ENCODE measurements at regions not wholly inside any gene's neighbourhood (a gene's known extent, or its start where the extent isn't known, plus 50 kb on each side); places are given as distances from the start of the nearest gene placed in this dataset.

GRCh38 chr12:53824001-53824712, 72.4 kb upstream of the CISTR start:
- peaks cover 29% of the 10 kb centered on the region for H3K27me3 Mint-ChIP-seq
- no peaks in the 10 kb centered on the region for H3K9me3 Mint-ChIP-seq
- ATAC-seq (ENCODE audit: low read depth) (no peak), DNase-seq (no peak)
- H3K4me1 Mint-ChIP-seq, result no peaks in the 10 kb centered on the region
- POLR2A ChIA-PET, result no interaction called here
- no peak overlapping the region for H3K4me3 Mint-ChIP-seq
- no peaks in the 10 kb centered on the region for H3K36me3 Mint-ChIP-seq
- H3K27ac Mint-ChIP-seq, result no peak overlapping the region

- ATAC-seq (ENCODE audit: low read depth) (no peak), DNase-seq (no peak)
- Mint-ChIP-seq H3K4me3 (no peak overlapping the region), H3K27ac (no peak overlapping the region), H3K4me1 (no peaks in the 10 kb centered on the region), H3K9me3 (no peaks in the 10 kb centered on the region), H3K27me3 (peaks cover 24% of the 10 kb centered on the region), H3K36me3 (no peaks in the 10 kb centered on the region)
- POLR2A ChIA-PET, result no interaction called here
Measured at GRCh38 chr12:53825246-53826081, 73.7 kb upstream of the CISTR start.

DNA sequence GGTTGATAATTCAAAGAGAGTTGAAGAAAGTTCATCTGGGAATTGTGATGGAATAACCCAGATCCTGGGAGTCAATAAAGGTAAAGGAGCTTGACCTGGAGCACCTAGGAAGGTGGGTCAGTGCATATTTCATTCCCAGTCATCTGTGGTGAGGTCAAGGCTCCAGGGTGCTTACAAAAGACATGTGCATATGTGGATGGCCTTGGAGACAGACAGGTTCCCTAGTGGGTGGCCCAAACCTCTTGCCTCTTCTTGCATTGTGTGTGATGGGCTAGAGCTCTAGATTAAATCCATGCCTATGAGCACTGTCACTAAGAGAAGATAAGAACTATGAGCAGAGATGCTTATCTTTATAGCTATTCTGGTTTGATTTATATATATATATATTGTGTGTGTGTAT, 75.5 kb upstream of the CISTR start:
- peaks cover 29% of the 10 kb centered on the region for H3K27me3 Mint-ChIP-seq
- H3K4me1 Mint-ChIP-seq, result no peaks in the 10 kb centered on the region
- no peak overlapping the region for H3K4me3 Mint-ChIP-seq
- H3K36me3 Mint-ChIP-seq, result no peaks in the 10 kb centered on the region
- no peak overlapping the region for H3K27ac Mint-ChIP-seq
- no peak for ATAC-seq (ENCODE audit: low read depth)
- no peaks in the 10 kb centered on the region for H3K9me3 Mint-ChIP-seq
- POLR2A ChIA-PET, result no interaction called here
- DNase-seq, result no peak

DNA sequence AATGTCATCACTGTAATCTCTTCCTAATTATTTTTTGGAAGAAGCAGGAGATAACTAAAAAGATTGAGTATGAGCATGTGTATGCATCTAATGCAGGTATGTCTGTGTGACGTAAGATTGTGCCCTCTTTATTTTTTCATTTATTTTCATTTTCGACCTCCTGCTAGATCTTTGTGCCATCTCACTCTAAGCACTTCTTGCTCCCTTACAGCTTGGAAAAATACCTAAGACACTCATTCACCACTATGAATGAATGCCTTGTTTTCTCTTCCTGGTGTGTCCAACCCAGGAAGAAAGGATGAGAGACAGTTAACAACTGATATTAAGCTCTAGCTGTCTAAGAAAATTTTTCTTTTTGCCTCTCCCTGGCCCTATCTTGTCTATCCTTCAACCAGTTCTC, 76.8 kb upstream of the CISTR start:
- no peaks in the 10 kb centered on the region for H3K4me1 Mint-ChIP-seq
- no peak for DNase-seq
- H3K27ac Mint-ChIP-seq, result no peak overlapping the region
- peaks cover 33% of the 10 kb centered on the region for H3K27me3 Mint-ChIP-seq
- no peaks in the 10 kb centered on the region for H3K36me3 Mint-ChIP-seq
- no peak overlapping the region for H3K4me3 Mint-ChIP-seq
- no peak for ATAC-seq (ENCODE audit: low read depth)
- POLR2A ChIA-PET, result no interaction called here
- no peaks in the 10 kb centered on the region for H3K9me3 Mint-ChIP-seq

- DNase-seq, result no peak
- Mint-ChIP-seq H3K4me3 (no peak overlapping the region), H3K36me3 (no peaks in the 10 kb centered on the region), H3K9me3 (no peaks in the 10 kb centered on the region), H3K27ac (no peak overlapping the region), H3K27me3 (peaks cover 35% of the 10 kb centered on the region), H3K4me1 (no peaks in the 10 kb centered on the region)
- POLR2A ChIA-PET, result no interaction called here
- ATAC-seq (ENCODE audit: low read depth), result no peak
Measured at GRCh38 chr12:53829130-53829819, 77.5 kb upstream of the CISTR start.

DNA sequence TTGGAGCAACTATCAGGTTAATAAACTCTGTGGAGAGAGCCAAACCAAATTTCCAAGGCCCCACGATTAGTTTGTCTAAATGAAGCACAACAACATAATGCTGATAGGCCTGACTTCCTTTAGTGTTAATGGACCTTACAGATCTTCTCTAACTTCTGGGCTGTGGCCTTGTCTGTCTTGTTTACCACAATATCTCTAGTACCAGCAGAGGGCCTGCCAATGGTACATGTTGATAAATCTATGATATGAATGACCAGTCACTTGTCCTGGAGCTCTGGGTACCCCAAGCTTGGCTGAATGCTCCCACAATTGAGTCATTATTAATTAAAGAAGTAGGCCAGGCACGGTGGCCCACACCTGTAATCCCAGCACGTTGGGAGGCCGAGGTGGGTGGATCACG, 78.9 kb upstream of the CISTR start:
- Mint-ChIP-seq H3K27me3 (peaks cover 41% of the 10 kb centered on the region), H3K36me3 (no peaks in the 10 kb centered on the region), H3K4me3 (no peak overlapping the region), H3K27ac (no peak overlapping the region), H3K9me3 (no peaks in the 10 kb centered on the region), H3K4me1 (no peaks in the 10 kb centered on the region)
- no peak for ATAC-seq (ENCODE audit: low read depth)
- DNase-seq, result no peak
- POLR2A ChIA-PET, result no interaction called here

DNA sequence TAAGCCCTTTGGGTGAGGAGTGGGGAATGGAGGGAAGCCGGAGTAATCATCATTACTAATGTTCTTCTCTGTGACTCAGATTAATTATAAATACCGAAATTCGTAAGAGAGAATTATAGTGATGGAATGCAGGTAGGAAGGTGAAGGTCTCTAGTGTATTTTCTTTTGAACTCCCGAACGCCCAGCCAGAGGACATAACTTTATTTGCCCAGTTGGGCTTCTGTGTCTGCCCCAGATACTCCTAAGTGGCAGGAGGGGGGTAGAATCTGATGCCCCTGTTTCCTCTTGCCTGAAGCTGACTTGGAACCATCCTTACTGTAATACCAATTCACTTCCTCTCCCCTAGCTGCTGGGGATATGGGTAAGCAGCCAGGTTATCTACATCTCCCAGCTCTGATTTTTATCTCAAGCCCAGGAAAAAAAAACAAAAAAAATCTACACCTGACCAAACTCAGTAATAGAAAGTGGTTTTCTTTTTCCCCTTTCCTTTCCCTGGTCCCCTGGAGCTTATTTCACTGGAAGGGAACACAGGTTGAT, 84.4 kb upstream of the CISTR start:
- ATAC-seq (ENCODE audit: low read depth), result no peak
- POLR2A ChIA-PET, result no interaction called here
- H3K27me3 Mint-ChIP-seq, result peaks cover 59% of the 10 kb centered on the region

GRCh38 chr12:53838978-53839377, 87.2 kb upstream of the CISTR start:
- no peaks in the 10 kb centered on the region for H3K9me3 Mint-ChIP-seq
- H3K4me3 Mint-ChIP-seq, result no peak overlapping the region
- peaks cover 53% of the 10 kb centered on the region for H3K27me3 Mint-ChIP-seq
- no peak for DNase-seq
- POLR2A ChIA-PET, result no interaction called here
- no peak for ATAC-seq (ENCODE audit: low read depth)
- no peaks in the 10 kb centered on the region for H3K36me3 Mint-ChIP-seq
- H3K4me1 Mint-ChIP-seq, result no peaks in the 10 kb centered on the region
- H3K27ac Mint-ChIP-seq, result no peak overlapping the region

More for the DNA sequence above, 84.4 kb upstream of the CISTR start:
- Mint-ChIP-seq H3K36me3 (no peaks in the 10 kb centered on the region), H3K4me3 (no peak overlapping the region), H3K27ac (no peak overlapping the region), H3K4me1 (no peaks in the 10 kb centered on the region), H3K9me3 (no peaks in the 10 kb centered on the region)
- no peak for DNase-seq

GRCh38 chr12:53840316-53840715, 88.5 kb upstream of the CISTR start:
- POLR2A ChIA-PET, result no interaction called here
- H3K4me1 Mint-ChIP-seq, result no peaks in the 10 kb centered on the region
- H3K27ac Mint-ChIP-seq, result no peak overlapping the region
- H3K27me3 Mint-ChIP-seq, result peaks cover 48% of the 10 kb centered on the region
- H3K4me3 Mint-ChIP-seq, result no peak overlapping the region
- ATAC-seq (ENCODE audit: low read depth), result no peak
- no peaks in the 10 kb centered on the region for H3K36me3 Mint-ChIP-seq
- no peaks in the 10 kb centered on the region for H3K9me3 Mint-ChIP-seq
- no peak for DNase-seq

DNA sequence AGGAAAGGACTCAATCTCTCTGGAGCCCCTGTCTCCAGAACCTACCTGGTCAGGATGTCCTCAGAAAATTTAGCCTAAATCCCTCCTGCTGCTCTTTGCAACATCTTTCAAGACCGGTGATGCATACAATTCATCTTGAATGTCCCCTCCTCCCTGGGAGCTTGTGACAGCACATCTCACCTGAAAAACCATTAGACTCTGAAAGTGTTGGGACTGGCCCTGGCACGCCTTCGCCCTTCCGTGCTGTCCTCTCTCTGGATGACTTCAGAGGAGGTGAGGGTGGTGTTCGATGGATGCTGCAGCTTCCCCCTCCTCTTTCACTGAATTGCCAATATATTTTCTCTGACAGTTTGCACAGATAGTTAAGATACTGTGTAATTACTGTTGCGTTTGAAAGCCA, 90.9 kb upstream of the CISTR start:
- H3K36me3 Mint-ChIP-seq, result no peaks in the 10 kb centered on the region
- no peak overlapping the region for H3K4me3 Mint-ChIP-seq
- peaks cover 38% of the 10 kb centered on the region for H3K27me3 Mint-ChIP-seq
- no peaks in the 10 kb centered on the region for H3K4me1 Mint-ChIP-seq
- H3K27ac Mint-ChIP-seq, result no peak overlapping the region
- no peaks in the 10 kb centered on the region for H3K9me3 Mint-ChIP-seq
- no peak for DNase-seq
- POLR2A ChIA-PET, result no interaction called here
- ATAC-seq (ENCODE audit: low read depth), result no peak

DNA sequence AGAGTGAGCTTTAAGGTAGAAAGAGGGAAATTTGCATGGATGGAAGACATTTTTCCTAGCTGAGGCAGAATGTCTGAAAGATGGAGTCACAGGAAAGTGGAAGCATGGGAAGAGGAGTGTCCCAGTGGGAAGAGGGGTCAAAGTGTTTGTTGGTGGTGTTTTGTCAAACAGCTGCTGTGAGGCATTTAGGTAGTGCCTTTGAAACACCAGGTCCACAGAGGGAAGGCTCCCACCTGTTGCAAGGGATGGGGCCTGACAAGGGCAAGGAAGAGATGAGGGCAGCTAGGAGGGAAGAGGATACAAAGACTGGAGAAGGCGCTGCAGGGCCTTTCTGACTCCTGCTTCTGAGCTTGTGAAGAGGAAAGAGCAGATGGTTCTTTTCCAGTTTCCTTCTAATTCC, 91.8 kb upstream of the CISTR start:
- H3K27me3 Mint-ChIP-seq, result peaks cover 40% of the 10 kb centered on the region
- no peaks in the 10 kb centered on the region for H3K36me3 Mint-ChIP-seq
- ATAC-seq (ENCODE audit: low read depth), result no peak
- DNase-seq, result no peak
- no peak overlapping the region for H3K4me3 Mint-ChIP-seq
- H3K4me1 Mint-ChIP-seq, result no peaks in the 10 kb centered on the region
- POLR2A ChIA-PET, result no interaction called here
- no peak overlapping the region for H3K27ac Mint-ChIP-seq
- no peaks in the 10 kb centered on the region for H3K9me3 Mint-ChIP-seq

DNA sequence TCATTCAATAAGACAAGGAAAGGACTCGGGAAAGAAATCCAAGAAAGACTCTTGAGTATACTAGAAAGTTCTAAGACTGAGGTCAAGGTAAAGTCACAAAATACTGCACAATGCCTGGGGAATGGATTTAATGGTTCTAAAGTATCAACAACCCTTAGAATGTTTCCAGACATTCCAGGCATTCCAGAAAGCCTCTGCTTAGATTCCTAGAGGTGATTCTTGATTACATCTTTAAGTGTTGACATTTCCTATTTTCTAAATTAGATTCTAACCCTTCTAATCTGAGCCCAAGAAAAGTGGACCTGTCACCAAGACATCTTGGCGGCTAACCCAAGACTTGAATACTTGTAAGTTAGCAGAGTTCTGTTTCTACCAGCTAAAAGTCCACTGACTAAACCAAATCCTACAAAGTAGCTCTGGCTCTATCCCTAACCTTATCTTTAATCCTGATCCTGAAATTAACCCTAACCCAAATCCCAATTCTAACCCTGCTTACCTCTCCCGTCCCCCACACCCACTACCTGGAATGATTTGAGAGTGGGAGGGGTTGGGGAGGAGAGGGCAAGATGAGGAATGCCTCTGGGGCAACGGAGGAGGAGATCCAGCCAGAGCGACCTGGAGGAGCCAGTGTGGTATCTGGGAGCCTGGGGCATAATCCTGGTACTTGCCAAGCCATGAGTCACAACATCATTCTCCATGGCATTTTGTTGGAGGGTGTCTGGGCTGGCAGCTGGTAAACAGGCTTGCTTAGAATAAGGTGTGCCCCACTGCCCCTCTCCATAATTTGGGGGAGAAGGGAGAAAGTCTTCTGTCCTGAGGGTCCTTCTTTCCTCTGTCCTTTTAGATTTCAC, 93.4 kb upstream of the HOXC13 start:
- no peaks in the 10 kb centered on the region for H3K4me1 Mint-ChIP-seq
- POLR2A ChIA-PET, result no interaction called here
- peaks cover 42% of the 10 kb centered on the region for H3K27me3 Mint-ChIP-seq
- H3K9me3 Mint-ChIP-seq, result no peaks in the 10 kb centered on the region
- DNase-seq (no peak), ATAC-seq (ENCODE audit: low read depth) (no peak)
- H3K4me3 Mint-ChIP-seq, result no peak overlapping the region
- no peaks in the 10 kb centered on the region for H3K36me3 Mint-ChIP-seq
- no peak overlapping the region for H3K27ac Mint-ChIP-seq

DNA sequence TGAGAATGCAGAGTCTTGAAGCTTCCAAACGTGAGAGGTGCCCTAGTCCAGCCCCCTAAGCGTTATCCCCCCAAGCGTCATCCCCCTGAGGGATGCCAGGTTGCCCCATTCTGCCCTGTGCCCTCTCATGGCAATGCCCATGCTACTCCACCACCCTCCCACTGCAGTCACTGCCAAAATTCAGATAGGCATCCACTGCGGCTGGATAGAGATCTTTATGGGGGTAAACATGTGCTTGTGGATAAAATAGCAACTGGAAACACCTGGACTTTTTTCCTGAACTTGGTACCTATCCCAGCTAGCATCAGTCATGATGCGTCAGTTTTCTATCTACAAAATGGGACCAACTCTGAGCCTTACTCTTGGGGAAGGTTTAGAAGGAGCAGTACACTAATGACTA, 92.7 kb upstream of the HOXC13 start:
- ATAC-seq (ENCODE audit: low read depth), result no peak
- no peaks in the 10 kb centered on the region for H3K4me1 Mint-ChIP-seq
- H3K9me3 Mint-ChIP-seq, result no peaks in the 10 kb centered on the region
- POLR2A ChIA-PET, result no interaction called here
- no peaks in the 10 kb centered on the region for H3K36me3 Mint-ChIP-seq
- no peak for DNase-seq
- peaks cover 47% of the 10 kb centered on the region for H3K27me3 Mint-ChIP-seq
- H3K27ac Mint-ChIP-seq, result no peak overlapping the region
- no peak overlapping the region for H3K4me3 Mint-ChIP-seq

Measured in activated naive CD8-positive, alpha-beta T cell treated with anti-CD3 and anti-CD28 coated beads, Interleukin-2, amount 10 ng/mL, durations not matched to agents 7 days and 5 days (primary cell).